H1 (cell line): ENCODE measurements at regions not wholly inside any gene's neighbourhood (a gene's known extent, or its start where the extent isn't known, plus 50 kb on each side); places are given as distances from the start of the nearest gene placed in this dataset.
"Not testable (repeated sequence)": the region's sequence is repeated elsewhere in the genome, so short reads cannot be mapped to it uniquely, and the experiment has no call there.

Experiments used
- CTCF ChIA-PET: fragments of 300-600 bp; sonication (Branson Sonifier 250); formaldehyde crosslinking; loops from one replicate; lab custom pipeline; 2021; ENCODE audit not compliant: partially characterized antibody; lab: Charles Lee
- POLR2A ChIA-PET: fragments of 300-600 bp; sonication (Branson Sonifier 250); formaldehyde crosslinking; loops from one replicate; lab custom pipeline; 2021; ENCODE audit warnings: inconsistent platforms; ENCODE audit not compliant: partially characterized antibody; lab: Charles Lee
- DNase-seq, 2 experiments: peaks; one replicate each; pipeline versions ENCODE4 v3.0.0 to v3.0.0-alpha.2; 2010 to 2022; ENCODE audit warnings: low spot score in 2 of 2, low read depth in 1 of 2, mixed read lengths in 1 of 2
- FAIRE-seq: peaks from 2 replicates; lab custom pipeline; 2011; peaks lifted over from hg19 to GRCh38; lab: Jason Lieb, UNC
- H2AFZ ChIP-seq: 2 replicates; pipeline ENCODE4 v1.8.1; 2012; ENCODE audit warnings: low read length, inconsistent platforms
- H2AK5ac ChIP-seq: 2 replicates; pipeline ENCODE4 v1.6.1; 2013; ENCODE audit warnings: low read depth, low read length
- H2BK120ac ChIP-seq: replicated peaks from 2 replicates; pipeline ENCODE3; 2013; ENCODE audit warnings: low read depth, low read length, inconsistent platforms
- H2BK12ac ChIP-seq: 2 replicates; pipeline ENCODE4 v1.6.1; 2013; ENCODE audit warnings: low read depth, low read length
- H2BK15ac ChIP-seq: 2 replicates; pipeline ENCODE4 v1.6.1; 2013; ENCODE audit warnings: low read length
- H2BK20ac ChIP-seq: 2 replicates; pipeline ENCODE4 v1.6.1; 2013; ENCODE audit warnings: low read length
- H2BK5ac ChIP-seq: 2 replicates; pipeline ENCODE4 v1.6.1; 2013; ENCODE audit warnings: low read depth, low read length
- H3K14ac ChIP-seq: 2 replicates; pipeline ENCODE4 v1.6.1; 2013; ENCODE audit warnings: inconsistent platforms; ENCODE audit not compliant: insufficient read length
- H3K18ac ChIP-seq: 2 replicates; pipeline ENCODE4 v1.6.1; 2013; ENCODE audit warnings: low read length; ENCODE audit errors: extremely low read depth
- H3K23ac ChIP-seq: 2 replicates; pipeline ENCODE4 v1.6.1; 2013; ENCODE audit warnings: inconsistent platforms; ENCODE audit not compliant: insufficient read length
- H3K23me2 ChIP-seq: 2 replicates; pipeline ENCODE4 v1.6.1; 2013; ENCODE audit warnings: low read depth, low read length
- H3K27ac ChIP-seq: 2 replicates; pipeline ENCODE4 v1.6.1; 2011; ENCODE audit warnings: low read depth, low read length, inconsistent platforms
- H3K27me3 ChIP-seq, 4 experiments: replicated peaks in 1 of 4; 1 replicate in 1 of 4; 2 replicates in 3 of 4; pipeline versions ENCODE4 v1.6.1 to v1.8.1; 2011 to 2013; ENCODE audit warnings: low read length in 3 of 4, mild to moderate bottlenecking in 3 of 4, inconsistent platforms in 2 of 4, mixed read lengths in 2 of 4, moderate library complexity in 1 of 4; ENCODE audit not compliant: control insufficient read depth in 3 of 4, insufficient read depth in 3 of 4; ENCODE audit errors: extremely low read depth in 1 of 4
- H3K36me3 ChIP-seq, 4 experiments: 2 replicates each; pipeline versions ENCODE4 v1.6.1 to v1.8.1; 2011 to 2013; ENCODE audit warnings: mild to moderate bottlenecking in 4 of 4, low read length in 3 of 4, moderate library complexity in 2 of 4, control low read depth in 1 of 4, inconsistent platforms in 1 of 4; ENCODE audit not compliant: insufficient read depth in 4 of 4, control insufficient read depth in 2 of 4
- H3K4ac ChIP-seq: replicated peaks from 2 replicates; pipeline ENCODE3; 2013; ENCODE audit warnings: low read length, low read depth, mixed read lengths, inconsistent platforms; ENCODE audit not compliant: insufficient read length
- H3K4me1 ChIP-seq, 4 experiments: replicated peaks in 1 of 4; 1 replicate in 1 of 4; 2 replicates in 3 of 4; pipeline versions ENCODE4 v1.6.1 to v1.8.1; 2011 to 2013; ENCODE audit warnings: low read length in 3 of 4, inconsistent platforms in 2 of 4, mixed read lengths in 1 of 4; ENCODE audit not compliant: insufficient read depth in 4 of 4, control insufficient read depth in 3 of 4
- H3K4me2 ChIP-seq, 2 experiments: 2 replicates each; pipeline versions ENCODE4 v1.6.1 to v1.8.1; 2011 to 2013; ENCODE audit warnings: low read depth in 2 of 2, low read length in 2 of 2, control low read depth in 1 of 2, inconsistent platforms in 1 of 2, mild to moderate bottlenecking in 1 of 2; ENCODE audit not compliant: insufficient read depth in 1 of 2
- H3K4me3 ChIP-seq, 4 experiments: fragments of 200-600, 300-600 bp in 1 of 4; sonication (generic), shearing (Covaris generic), sonication (Bioruptor Twin) in 1 of 4; 2 replicates each; pipeline versions ENCODE4 v1.5.1 to v1.8.1; 2011 to 2016; ENCODE audit warnings: low read length in 4 of 4, low read depth in 3 of 4, control low read depth in 2 of 4, inconsistent platforms in 2 of 4, mild to moderate bottlenecking in 2 of 4, mixed read lengths in 1 of 4, moderate library complexity in 1 of 4; ENCODE audit not compliant: insufficient read depth in 2 of 4; ENCODE audit errors: extremely low read depth in 1 of 4
- H3K56ac ChIP-seq: replicated peaks from 2 replicates; pipeline ENCODE3; 2013; ENCODE audit warnings: low read depth, mild to moderate bottlenecking, mixed read lengths, low read length, inconsistent platforms; ENCODE audit not compliant: insufficient read length
- H3K79me1 ChIP-seq: 2 replicates; pipeline ENCODE4 v1.6.1; 2013; ENCODE audit warnings: low read depth, low read length, control low read depth
- H3K79me2 ChIP-seq, 2 experiments: 2 replicates each; pipeline versions ENCODE4 v1.6.1 to v1.8.1; 2012 to 2013; ENCODE audit warnings: low read length in 2 of 2, mild to moderate bottlenecking in 2 of 2, inconsistent platforms in 1 of 2; ENCODE audit not compliant: insufficient read depth in 2 of 2, control insufficient read depth in 1 of 2
- H3K9ac ChIP-seq, 4 experiments: replicated peaks in 1 of 4; 1 replicate in 1 of 4; 2 replicates in 3 of 4; pipeline versions ENCODE4 v1.6.1 to v1.8.1; 2011 to 2013; ENCODE audit warnings: low read depth in 3 of 4, low read length in 3 of 4, control low read depth in 2 of 4, mild to moderate bottlenecking in 2 of 4, moderate library complexity in 2 of 4, inconsistent platforms in 1 of 4; ENCODE audit errors: extremely low read depth in 1 of 4
- H3K9me3 ChIP-seq, 2 experiments: 2 replicates each; pipeline versions ENCODE4 v1.6.1 to v1.8.1; 2012 to 2013; ENCODE audit warnings: mild to moderate bottlenecking in 2 of 2, moderate library complexity in 2 of 2, control low read depth in 1 of 2, inconsistent platforms in 1 of 2, low read depth in 1 of 2, low read length in 1 of 2, mixed read lengths in 1 of 2; ENCODE audit not compliant: insufficient read depth in 2 of 2
- H4K20me1 ChIP-seq, 2 experiments: replicated peaks in 1 of 2; 2 replicates each; pipeline versions ENCODE3 to v1.8.1; 2011 to 2013; ENCODE audit warnings: inconsistent platforms in 2 of 2, low read length in 2 of 2, mild to moderate bottlenecking in 1 of 2; ENCODE audit not compliant: insufficient read depth in 2 of 2, control insufficient read depth in 1 of 2
- H4K5ac ChIP-seq: 2 replicates; pipeline ENCODE4 v1.6.1; 2013; ENCODE audit warnings: low read length, low read depth, mixed read lengths, inconsistent platforms; ENCODE audit not compliant: insufficient read length
- H4K8ac ChIP-seq: 2 replicates; pipeline ENCODE4 v1.8.0; 2013; ENCODE audit warnings: mild to moderate bottlenecking, moderate library complexity, low read length, inconsistent platforms; ENCODE audit not compliant: insufficient read depth; ENCODE audit errors: extremely low read depth
- H4K91ac ChIP-seq: replicated peaks from 2 replicates; pipeline ENCODE3; 2013; ENCODE audit warnings: low read length, mixed read lengths, inconsistent platforms; ENCODE audit not compliant: insufficient read length
- WGBS, 2 experiments: shearing (Covaris generic) in 1 of 2; methylation state at CpG; one replicate each; pipeline versions ENCODE4 v1.1.6 to v1.1.7; 2013 to 2015; ENCODE audit warnings: low lambda C conversion rate in 2 of 2, mixed read lengths in 2 of 2, inconsistent platforms in 1 of 2, low coverage in 1 of 2, missing lambda C conversion rate in 1 of 2; ENCODE audit not compliant: insufficient replicate concordance in 2 of 2, insufficient coverage in 1 of 2, insufficient read length in 1 of 2; ENCODE audit errors: extremely low coverage in 1 of 2, missing lambda C conversion rate in 1 of 2; 5-methylcytosine and 5-hydroxymethylcytosine counted together

GRCh38 chr5:34185005-34185404 is 142.0 kb upstream of the C1QTNF3 start:
- H2BK5ac ChIP-seq, H3K4me2 ChIP-seq, H2AFZ ChIP-seq, H3K79me2 ChIP-seq, H4K20me1 ChIP-seq, H3K79me1 ChIP-seq, H3K9me3 ChIP-seq, H3K23ac ChIP-seq, H3K4ac ChIP-seq, H3K27ac ChIP-seq, POLR2A ChIA-PET, H2BK12ac ChIP-seq, H2BK20ac ChIP-seq, H2BK120ac ChIP-seq, H3K27me3 ChIP-seq, H4K5ac ChIP-seq, H3K4me1 ChIP-seq, H4K8ac ChIP-seq, FAIRE-seq, H2BK15ac ChIP-seq, H3K9ac ChIP-seq, H3K14ac ChIP-seq, H3K18ac ChIP-seq, DNase-seq, H3K23me2 ChIP-seq, H3K56ac ChIP-seq, H3K36me3 ChIP-seq, H2AK5ac ChIP-seq, H4K91ac ChIP-seq, H3K4me3 ChIP-seq: not testable (repeated sequence)
- CTCF ChIA-PET, result interaction anchor here (0.6 kb wide), 1 partner anchor 918 kb away, joined by 3 read pairs; no protein-coding TSS in a partner anchor
- 92% methylated on average over 6 of the region's 6 CpGs; no CpG with 5 or more reads in 1 of the 2 experiments for WGBS, 2 experiments

DNA sequence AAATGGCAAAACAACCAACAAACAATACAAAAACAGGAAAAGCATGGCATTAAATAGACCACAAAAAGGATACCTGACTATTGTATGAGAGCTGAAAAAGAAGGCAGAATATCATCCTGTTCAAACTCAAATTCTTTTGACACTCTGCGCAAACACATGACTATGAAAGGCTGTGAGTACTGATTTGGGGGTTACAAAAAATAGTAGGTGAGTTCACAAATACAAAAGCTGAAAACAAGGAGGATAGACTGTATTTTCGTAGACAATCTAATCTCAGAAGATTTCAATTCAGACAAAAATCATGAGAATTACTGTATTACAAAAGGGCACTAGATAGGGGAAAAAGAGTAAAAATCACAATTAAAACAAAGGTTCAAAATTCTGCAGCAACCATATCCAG is 142.6 kb upstream of the C1QTNF3 start:
- H3K79me1 ChIP-seq, H3K23ac ChIP-seq, H3K4me1 ChIP-seq, H2BK120ac ChIP-seq, H3K14ac ChIP-seq, FAIRE-seq, H3K23me2 ChIP-seq, H3K36me3 ChIP-seq, H4K8ac ChIP-seq, H2BK12ac ChIP-seq, DNase-seq, H2BK20ac ChIP-seq, H3K56ac ChIP-seq, H2BK5ac ChIP-seq, H3K79me2 ChIP-seq, POLR2A ChIA-PET, H4K20me1 ChIP-seq, H3K9ac ChIP-seq, H2AFZ ChIP-seq, H3K27ac ChIP-seq, H3K4me3 ChIP-seq, H4K5ac ChIP-seq, H2BK15ac ChIP-seq, H2AK5ac ChIP-seq, H4K91ac ChIP-seq, H3K27me3 ChIP-seq, H3K4ac ChIP-seq, H3K4me2 ChIP-seq, H3K18ac ChIP-seq: not testable (repeated sequence)
- WGBS, 2 experiments, result 82% methylated on average over 2 of the region's 2 CpGs; no CpG with 5 or more reads in 1 of the 2 experiments
- CTCF ChIA-PET, result interaction anchor here (0.6 kb wide), 1 partner anchor 918 kb away, joined by 3 read pairs; no protein-coding TSS in a partner anchor
- peaks cover 7 to 14% of the 10 kb centered on the region in 2 experiments; a peak in 3 of 4 replicates for H3K9me3 ChIP-seq
